B cell (primary cell): ENCODE measurements at regions not wholly inside any gene's neighbourhood (a gene's known extent, or its start where the extent isn't known, plus 50 kb on each side); places are given as distances from the start of the nearest gene placed in this dataset.

ENCODE experiments used
- ATAC-seq: fragments of 200-7000 bp; cut with Tn5 transposase; one replicate; pipeline ENCODE4 v1.10.0; 2021; ENCODE audit warnings: low read depth, mild to moderate bottlenecking, moderate number of reproducible peaks, moderate library complexity
- CTCF ChIA-PET: fragments of 350-600 bp; sonication (Branson Sonifier 250); formaldehyde crosslinking; loops from one replicate; lab custom pipeline; 2021; ENCODE audit warnings: antibody characterized with exemption, inconsistent platforms; lab: Charles Lee
- POLR2A ChIA-PET: fragments of 350-600 bp; sonication (Branson Sonifier 250); formaldehyde crosslinking; loops from one replicate; lab custom pipeline; 2021; ENCODE audit warnings: antibody characterized with exemption; lab: Charles Lee
- DNase-seq: peaks from one replicate; pipeline ENCODE4 v3.0.0; 2013
- H2AFZ ChIP-seq: 2 replicates; pipeline ENCODE4 v1.6.1; 2012; ENCODE audit warnings: mild to moderate bottlenecking, low read depth, low read length; ENCODE audit not compliant: insufficient read depth, poor library complexity, severe bottlenecking
- H3K27ac ChIP-seq, 2 donors: 1 replicate in 1 of 2; 2 replicates in 1 of 2; pipeline ENCODE4 v1.5.1; 2012 to 2013; ENCODE audit warnings: low read length in 2 of 2, mild to moderate bottlenecking in 2 of 2, moderate library complexity in 1 of 2
- H3K27me3 ChIP-seq, 4 experiments: fragments of 200-600 bp in 1 of 4; sonication (generic) in 1 of 4; replicated peaks in 1 of 4; 1 replicate in 2 of 4; 2 replicates in 2 of 4; pipeline versions ENCODE4 v1.6.1 to v1.7.0; 2013 to 2016; ENCODE audit warnings: low read length in 3 of 4, mild to moderate bottlenecking in 2 of 4, mixed read lengths in 1 of 4, moderate library complexity in 1 of 4; ENCODE audit not compliant: insufficient read depth in 4 of 4, control insufficient read depth in 3 of 4; ENCODE audit errors: control extremely low read depth in 1 of 4
- H3K36me3 ChIP-seq, 2 experiments: replicated peaks in 1 of 2; 1 replicate in 1 of 2; 2 replicates in 1 of 2; pipeline versions ENCODE4 v1.6.1 to v1.7.1; 2013; ENCODE audit warnings: low read length in 1 of 2; ENCODE audit not compliant: insufficient read depth in 2 of 2, control insufficient read depth in 1 of 2; ENCODE audit errors: control extremely low read depth in 1 of 2, extremely low read depth in 1 of 2
- H3K4me1 ChIP-seq, 2 donors: fragments of 200-600 bp in 1 of 2; sonication (generic) in 1 of 2; 1 replicate in 1 of 2; 2 replicates in 1 of 2; pipeline versions ENCODE4 v1.5.1 to v1.6.1; 2013 to 2017; ENCODE audit warnings: low read length in 2 of 2; ENCODE audit not compliant: control insufficient read depth in 2 of 2, insufficient read depth in 2 of 2
- H3K4me2 ChIP-seq: replicated peaks from 2 replicates; pipeline ENCODE3; 2012; ENCODE audit warnings: mild to moderate bottlenecking, low read depth, low read length; ENCODE audit not compliant: poor library complexity, severe bottlenecking
- H3K4me3 ChIP-seq, 5 experiments: fragments of 200-600 bp in 1 of 5; sonication (generic) in 1 of 5; 1 replicate in 3 of 5; 2 replicates in 2 of 5; pipeline versions ENCODE4 v1.5.1 to v1.7.0; 2011 to 2016; ENCODE audit warnings: low read length in 4 of 5, mild to moderate bottlenecking in 4 of 5, low read depth in 2 of 5, control low read depth in 1 of 5, moderate library complexity in 1 of 5; ENCODE audit not compliant: insufficient read depth in 1 of 5; ENCODE audit errors: control extremely low read depth in 1 of 5, extremely low read depth in 1 of 5
- H3K79me2 ChIP-seq: fragments of 200-600 bp; sonication (generic); one replicate; pipeline ENCODE4 v1.6.0; 2016; ENCODE audit warnings: low read length; ENCODE audit not compliant: control insufficient read depth, insufficient read depth
- H3K9ac ChIP-seq: fragments of 200-600 bp; sonication (generic); 2 replicates; pipeline ENCODE4 v1.6.1; 2017; ENCODE audit warnings: mild to moderate bottlenecking, low read length, moderate library complexity
- H3K9me3 ChIP-seq, 3 donors: one replicate each; pipeline versions ENCODE4 v1.6.1 to v1.7.1; 2013; ENCODE audit warnings: low read length in 2 of 3; ENCODE audit not compliant: control insufficient read depth in 2 of 3, insufficient read depth in 1 of 3; ENCODE audit errors: control extremely low read depth in 1 of 3
- H4K20me1 ChIP-seq: 2 replicates; pipeline ENCODE4 v1.6.0; 2012; ENCODE audit warnings: mild to moderate bottlenecking, low read length; ENCODE audit not compliant: insufficient read depth, control insufficient read depth, poor library complexity, severe bottlenecking
- H3K27ac Mint-ChIP-seq: one replicate; pipeline ENCODE4 v1.8.0; 2021; ENCODE audit warnings: mixed read lengths
- H3K27me3 Mint-ChIP-seq: one replicate; pipeline ENCODE4 v1.8.0; 2021; ENCODE audit warnings: mixed read lengths
- H3K4me1 Mint-ChIP-seq: one replicate; pipeline ENCODE4 v1.8.0; 2021; ENCODE audit warnings: mixed read lengths
- H3K4me3 Mint-ChIP-seq: one replicate; pipeline ENCODE4 v1.8.0; 2021; ENCODE audit warnings: mixed read lengths
- H3K9me3 Mint-ChIP-seq: one replicate; pipeline ENCODE4 v1.8.0; 2022; ENCODE audit warnings: mixed read lengths; ENCODE audit not compliant: insufficient read depth
- EZH2 ChIP-seq: IDR thresholded peaks from 2 replicates; pipeline ENCODE4 v1.6.1; 2012; ENCODE audit warnings: borderline replicate concordance, low read depth, mild to moderate bottlenecking, moderate library complexity, low read length; ENCODE audit not compliant: insufficient read depth, poor library complexity, severe bottlenecking
- WGBS: methylation state at CpG from one replicate; pipeline ENCODE4 v1.1.5; 2013; ENCODE audit warnings: missing lambda C conversion rate; ENCODE audit not compliant: insufficient coverage; 5-methylcytosine and 5-hydroxymethylcytosine counted together
- intact Hi-C: fragments of 100-400 bp; cut with micrococcal nuclease; formaldehyde crosslinking; loops from one replicate; pipeline ENCODE4 v1.10.0; 2022
- TF ChIP-seq, protein P1 (sequence below): fragments of 200-600 bp; IDR thresholded peaks from one replicate; pipeline ENCODE4 v1.8.0; 2022; ENCODE audit warnings: antibody characterized with exemption, mild to moderate bottlenecking

DNA sequence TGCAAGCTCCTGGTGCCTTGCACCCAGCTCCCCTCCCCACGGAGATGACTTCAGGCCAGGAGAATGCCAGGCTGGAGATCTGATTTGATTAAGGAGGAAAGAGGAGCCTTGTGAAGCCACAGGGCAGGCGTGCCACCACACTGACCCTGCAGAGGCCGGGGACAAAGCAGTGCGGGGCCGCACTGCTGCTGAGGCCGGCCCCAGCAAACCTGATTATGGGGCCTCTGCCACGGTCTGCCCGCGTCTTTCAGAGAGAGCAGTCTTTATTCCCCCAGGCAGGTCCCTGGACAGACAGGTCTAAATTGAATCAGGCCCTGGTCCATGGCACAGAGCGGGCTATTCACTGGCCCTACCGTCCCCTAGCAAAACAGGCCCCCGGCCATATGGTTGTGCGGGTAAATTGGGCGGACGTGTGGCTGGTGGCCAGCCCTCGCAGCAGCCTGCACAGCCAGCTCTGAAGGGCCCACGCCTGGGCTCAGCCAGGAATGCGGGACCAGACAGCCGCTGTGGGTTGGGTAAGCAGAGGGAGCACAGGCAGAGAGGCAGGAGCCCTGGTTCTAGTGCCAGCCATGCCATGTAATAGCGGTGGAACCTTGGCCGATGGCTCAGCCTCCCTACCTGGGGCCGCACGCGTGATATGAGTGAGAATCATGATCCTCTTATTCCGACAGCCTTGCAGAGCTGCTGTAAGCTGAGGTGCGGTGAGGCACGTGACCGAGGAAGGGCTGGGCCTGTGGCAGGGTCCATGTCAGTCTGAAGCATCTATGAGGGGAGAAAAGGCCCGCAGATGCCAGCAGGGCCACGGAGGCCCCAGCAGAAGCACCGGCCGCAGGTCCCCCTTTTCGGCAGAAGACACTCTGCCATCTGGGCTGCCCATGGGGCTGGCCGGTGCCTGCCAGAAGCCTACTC lies 97.3 kb upstream of the MYCN start:
- ChIA-PET POLR2A (no interaction called here), CTCF (interaction anchor here (0.6 kb wide), 1 partner anchor 335 kb away, joined by 3 read pairs; no protein-coding TSS in a partner anchor)
- Mint-ChIP-seq H3K9me3 (no peaks in the 10 kb centered on the region), H3K27ac (no peak overlapping the region), H3K4me3 (no peak overlapping the region), H3K4me1 (no peaks in the 10 kb centered on the region), H3K27me3 (no peaks in the 10 kb centered on the region)
- Histone ChIP-seq H2AFZ (no peak overlapping the region), H4K20me1 (no peaks in the 10 kb centered on the region), H3K9me3 (peaks cover 0 to 13% (median 0%) of the 10 kb centered on the region in 3 donors), H3K27me3 (no peaks in the 10 kb centered on the region), H3K4me1 (no peaks in the 10 kb centered on the region), H3K79me2 (no peaks in the 10 kb centered on the region), H3K9ac (no peak overlapping the region), H3K4me2 (no peak overlapping the region), H3K27ac (no peak overlapping the region), H3K4me3 (no peak overlapping the region), H3K36me3 (no peaks in the 10 kb centered on the region)
- 94% methylated on average over 33 of the region's 34 CpGs for WGBS
- intact Hi-C loops = no loop called here
- no peak for DNase-seq
- no peak for TF ChIP-seq EZH2
- TF ChIP-seq, protein P1, sequence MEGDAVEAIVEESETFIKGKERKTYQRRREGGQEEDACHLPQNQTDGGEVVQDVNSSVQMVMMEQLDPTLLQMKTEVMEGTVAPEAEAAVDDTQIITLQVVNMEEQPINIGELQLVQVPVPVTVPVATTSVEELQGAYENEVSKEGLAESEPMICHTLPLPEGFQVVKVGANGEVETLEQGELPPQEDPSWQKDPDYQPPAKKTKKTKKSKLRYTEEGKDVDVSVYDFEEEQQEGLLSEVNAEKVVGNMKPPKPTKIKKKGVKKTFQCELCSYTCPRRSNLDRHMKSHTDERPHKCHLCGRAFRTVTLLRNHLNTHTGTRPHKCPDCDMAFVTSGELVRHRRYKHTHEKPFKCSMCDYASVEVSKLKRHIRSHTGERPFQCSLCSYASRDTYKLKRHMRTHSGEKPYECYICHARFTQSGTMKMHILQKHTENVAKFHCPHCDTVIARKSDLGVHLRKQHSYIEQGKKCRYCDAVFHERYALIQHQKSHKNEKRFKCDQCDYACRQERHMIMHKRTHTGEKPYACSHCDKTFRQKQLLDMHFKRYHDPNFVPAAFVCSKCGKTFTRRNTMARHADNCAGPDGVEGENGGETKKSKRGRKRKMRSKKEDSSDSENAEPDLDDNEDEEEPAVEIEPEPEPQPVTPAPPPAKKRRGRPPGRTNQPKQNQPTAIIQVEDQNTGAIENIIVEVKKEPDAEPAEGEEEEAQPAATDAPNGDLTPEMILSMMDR = no peak
- ATAC-seq = no peak

DNA sequence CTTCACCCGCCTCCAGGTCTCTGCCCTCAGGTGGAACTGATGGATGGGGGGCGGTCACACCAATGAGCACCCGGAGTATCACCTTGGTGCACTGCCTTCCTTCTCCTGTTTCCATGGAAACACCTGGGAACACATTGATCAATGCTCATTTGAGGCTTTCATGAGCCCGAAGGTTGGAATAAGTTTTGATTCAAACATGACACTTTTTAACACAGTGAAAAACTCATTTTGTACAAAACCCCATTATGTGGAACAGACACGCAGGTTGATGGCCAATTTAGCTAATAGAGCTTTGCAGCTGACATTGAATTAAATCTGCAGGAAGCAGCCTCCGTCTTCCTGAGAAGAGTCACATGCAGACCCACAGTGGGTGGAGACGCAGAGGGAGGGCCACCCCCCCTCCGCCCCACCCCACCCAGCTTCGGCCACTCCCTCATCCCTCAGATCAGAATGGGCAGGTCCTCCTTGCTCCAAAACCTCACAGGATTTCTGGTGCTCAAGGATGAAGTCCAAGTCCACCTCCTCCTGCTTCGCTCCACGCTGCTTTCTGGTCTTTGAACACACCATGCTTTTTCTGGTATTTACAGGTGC lies 96.0 kb upstream of the MYCN start:
- POLR2A ChIA-PET = no interaction called here
- H4K20me1 ChIP-seq = no peaks in the 10 kb centered on the region
- H3K4me2 ChIP-seq = no peak overlapping the region
- TF ChIP-seq, protein P1 = no peak
- TF ChIP-seq EZH2 = no peak
- CTCF ChIA-PET = no interaction called here
- no peak for ATAC-seq
- peaks cover 0 to 15% (median 0%) of the 10 kb centered on the region in 3 donors for H3K9me3 ChIP-seq
- Mint-ChIP-seq H3K27ac (no peak overlapping the region), H3K4me1 (no peaks in the 10 kb centered on the region), H3K27me3 (no peaks in the 10 kb centered on the region), H3K9me3 (no peaks in the 10 kb centered on the region), H3K4me3 (no peak overlapping the region)
- H3K4me3 ChIP-seq = no peak overlapping the region
- H3K9ac ChIP-seq = no peak overlapping the region
- H3K79me2 ChIP-seq = no peaks in the 10 kb centered on the region
- H3K27me3 ChIP-seq = no peaks in the 10 kb centered on the region
- H3K27ac ChIP-seq = no peak overlapping the region
- WGBS = 45% methylated on average over 8 of the region's 11 CpGs
- no peak overlapping the region for H2AFZ ChIP-seq
- intact Hi-C loops = no loop called here
- H3K4me1 ChIP-seq = no peaks in the 10 kb centered on the region
- no peaks in the 10 kb centered on the region for H3K36me3 ChIP-seq
- DNase-seq = no peak
